IPS-NIHi7 (cell line): ENCODE measurements at regions not wholly inside any gene's neighbourhood (a gene's known extent, or its start where the extent isn't known, plus 50 kb on each side); places are given as distances from the start of the nearest gene placed in this dataset.
"Not testable (repeated sequence)": the region's sequence is repeated elsewhere in the genome, so short reads cannot be mapped to it uniquely, and the experiment has no call there.

ENCODE experiments used
- DNase-seq: peaks from one replicate; pipeline ENCODE4 v3.0.0; 2012; ENCODE audit warnings: mixed read lengths; ENCODE audit errors: extremely low spot score

- DNase-seq = no peak
Measured at GRCh38 chr10:2030046-2030445, 292.7 kb upstream of the ADARB2 start.

- no peak for DNase-seq
Measured at GRCh38 chr10:2026936-2027335, 289.6 kb upstream of the ADARB2 start.

- DNase-seq = not testable (repeated sequence)
Measured at GRCh38 chr10:2024750-2025149, 287.4 kb upstream of the ADARB2 start.

- no peak for DNase-seq
Measured at GRCh38 chr10:2023687-2024086, 286.4 kb upstream of the ADARB2 start.

- DNase-seq = no peak
Measured at GRCh38 chr10:2022401-2022800, 285.1 kb upstream of the ADARB2 start.

GRCh38 chr10:2020836-2021235, 283.5 kb upstream of the ADARB2 start:
- no peak for DNase-seq

GRCh38 chr10:2019803-2020202, 282.5 kb upstream of the ADARB2 start:
- no peak for DNase-seq

- no peak for DNase-seq
Measured at GRCh38 chr10:2019281-2019680, 282.0 kb upstream of the ADARB2 start.

GRCh38 chr10:2014541-2014940, 277.2 kb upstream of the ADARB2 start:
- no peak for DNase-seq

GRCh38 chr10:2012209-2012608, 274.9 kb upstream of the ADARB2 start:
- no peak for DNase-seq

- DNase-seq = peak; percentile 38
Measured at GRCh38 chr10:2011106-2011716, 273.9 kb upstream of the ADARB2 start.

- no peak for DNase-seq
Measured at GRCh38 chr10:2005546-2005945, 268.2 kb upstream of the ADARB2 start.

GRCh38 chr10:1992930-1993329, 255.6 kb upstream of the ADARB2 start:
- DNase-seq = no peak

GRCh38 chr10:1989090-1989489, 251.8 kb upstream of the ADARB2 start:
- no peak for DNase-seq

GRCh38 chr10:1981976-1982375, 244.7 kb upstream of the ADARB2 start:
- DNase-seq = no peak

- no peak for DNase-seq
Measured at GRCh38 chr10:1980459-1980858, 243.1 kb upstream of the ADARB2 start.

GRCh38 chr10:1978584-1978983, 241.3 kb upstream of the ADARB2 start:
- DNase-seq = no peak

GRCh38 chr10:1977461-1977860, 240.1 kb upstream of the ADARB2 start:
- DNase-seq = no peak

- DNase-seq = no peak
Measured at GRCh38 chr10:1972406-1972805, 235.1 kb upstream of the ADARB2 start.

GRCh38 chr10:1968257-1969033, 231.1 kb upstream of the ADARB2 start:
- no peak for DNase-seq

- DNase-seq = no peak
Measured at GRCh38 chr10:1966712-1967376, 229.5 kb upstream of the ADARB2 start.

GRCh38 chr10:1964476-1964875, 227.2 kb upstream of the ADARB2 start:
- no peak for DNase-seq

GRCh38 chr10:1963341-1963740, 226.0 kb upstream of the ADARB2 start:
- no peak for DNase-seq
